Endothelial cell of umbilical vein (primary cell): ENCODE measurements at regions not wholly inside any gene's neighbourhood (a gene's known extent, or its start where the extent isn't known, plus 50 kb on each side); places are given as distances from the start of the nearest gene placed in this dataset.

ENCODE experiments used
- BruUV-seq: library from RNA; stranded (reverse); fragments of 400-500 nt; replicated peaks from 2 replicates; lab custom pipeline; 2021; lab: Mats Ljungman, UMichigan
- CTCF ChIA-PET: fragments of 300-600, 350-600 bp; sonication (Branson Sonifier 250); formaldehyde crosslinking; loops from one replicate; lab custom pipeline; 2021; ENCODE audit warnings: antibody characterized with exemption, inconsistent platforms; lab: Charles Lee
- POLR2A ChIA-PET: fragments of 300-600, 350-600 bp; sonication (Branson Sonifier 250); formaldehyde crosslinking; loops from one replicate; lab custom pipeline; 2021; ENCODE audit warnings: antibody characterized with exemption, inconsistent platforms; lab: Charles Lee
- DNase-seq: peaks from one replicate; pipeline ENCODE4 v3.0.0-alpha.2; 2011; ENCODE audit warnings: low read depth, low spot score
- FAIRE-seq: peaks from 2 replicates; lab custom pipeline; 2011; peaks lifted over from hg19 to GRCh38; lab: Jason Lieb, UNC
- H2AFZ ChIP-seq: 2 replicates; pipeline ENCODE4 v1.6.0; 2012; ENCODE audit warnings: low read depth, low read length, control low read depth, inconsistent platforms
- H3K27ac ChIP-seq: 2 replicates; pipeline ENCODE4 v1.5.1; 2011; ENCODE audit warnings: low read depth, mild to moderate bottlenecking, control low read depth, low read length, moderate library complexity; ENCODE audit not compliant: insufficient read depth
- H3K27me3 ChIP-seq, 2 experiments: 2 replicates each; pipeline versions ENCODE4 v1.6.0 to v1.6.1; 2011; ENCODE audit warnings: low read length in 2 of 2, mixed read lengths in 1 of 2; ENCODE audit not compliant: control insufficient read depth in 2 of 2, insufficient read depth in 2 of 2
- H3K36me3 ChIP-seq, 2 experiments: 2 replicates in 1 of 2; 3 replicates in 1 of 2; pipeline ENCODE4 v1.5.1; 2011; ENCODE audit warnings: low read length in 2 of 2, mild to moderate bottlenecking in 1 of 2, moderate library complexity in 1 of 2; ENCODE audit not compliant: control insufficient read depth in 2 of 2, insufficient read depth in 2 of 2; ENCODE audit errors: extremely low read depth in 1 of 2
- H3K4me1 ChIP-seq: 3 replicates; pipeline ENCODE4 v1.5.1; 2011; ENCODE audit warnings: mild to moderate bottlenecking, low read length; ENCODE audit not compliant: control insufficient read depth, insufficient read depth; ENCODE audit errors: extremely low read depth
- H3K4me2 ChIP-seq: 2 replicates; pipeline ENCODE4 v1.6.1; 2011; ENCODE audit warnings: low read length, control low read depth, mixed read lengths; ENCODE audit not compliant: insufficient read depth
- H3K4me3 ChIP-seq, 3 experiments: fragments of 200-600 bp in 1 of 3; sonication (generic), shearing (Covaris generic) in 1 of 3; replicated peaks in 1 of 3; 2 replicates each; pipeline ENCODE4 v1.5.1; 2011 to 2016; ENCODE audit warnings: control low read depth in 3 of 3, low read length in 3 of 3, mild to moderate bottlenecking in 2 of 3, inconsistent platforms in 1 of 3, low read depth in 1 of 3, moderate library complexity in 1 of 3; ENCODE audit not compliant: insufficient read depth in 1 of 3
- H3K79me2 ChIP-seq: 2 replicates; pipeline ENCODE4 v1.6.0; 2012; ENCODE audit warnings: low read length, inconsistent platforms; ENCODE audit not compliant: control insufficient read depth, insufficient read depth
- H3K9ac ChIP-seq: replicated peaks from 2 replicates; pipeline ENCODE3; 2011; ENCODE audit warnings: low read length, control low read depth; ENCODE audit not compliant: insufficient read depth; ENCODE audit errors: extremely low read depth
- H3K9me1 ChIP-seq: replicated peaks from 3 replicates; pipeline ENCODE4 v1.6.0; 2011; ENCODE audit warnings: mild to moderate bottlenecking, low read length; ENCODE audit not compliant: control insufficient read depth, insufficient read depth; ENCODE audit errors: extremely low read depth
- H3K9me3 ChIP-seq: replicated peaks from 2 replicates; pipeline ENCODE4 v1.5.1; 2012; ENCODE audit warnings: low read length, inconsistent platforms; ENCODE audit not compliant: control insufficient read depth, insufficient read depth
- H4K20me1 ChIP-seq: replicated peaks from 2 replicates; pipeline ENCODE3; 2011; ENCODE audit warnings: mild to moderate bottlenecking, low read length; ENCODE audit not compliant: control insufficient read depth, insufficient read depth; ENCODE audit errors: extremely low read depth
- EZH2 ChIP-seq: IDR thresholded peaks from 2 replicates; pipeline ENCODE4 v1.6.1; 2012; ENCODE audit warnings: borderline replicate concordance, low read depth, mild to moderate bottlenecking, moderate library complexity, low read length, inconsistent platforms; ENCODE audit not compliant: severe bottlenecking
- FOS ChIP-seq: IDR thresholded peaks from 2 replicates; pipeline ENCODE4 v1.6.1; 2011; ENCODE audit warnings: mild to moderate bottlenecking, low read length, moderate library complexity, borderline replicate concordance; ENCODE audit not compliant: insufficient read depth
- GATA2 ChIP-seq: IDR thresholded peaks from 2 replicates; pipeline ENCODE4 v1.7.0; 2011; ENCODE audit warnings: low read depth, mild to moderate bottlenecking, moderate library complexity, mixed read lengths, low read length; ENCODE audit not compliant: insufficient read length, insufficient read depth
- JUN ChIP-seq: IDR thresholded peaks from 2 replicates; pipeline ENCODE4 v1.6.1; 2011; ENCODE audit warnings: borderline replicate concordance, low read depth; ENCODE audit not compliant: insufficient read length, insufficient read depth
- MYC ChIP-seq: IDR thresholded peaks from one replicate; pipeline ENCODE4 v1.6.1; 2011; ENCODE audit warnings: mild to moderate bottlenecking, low read depth, low read length
- POLR2A ChIP-seq: IDR thresholded peaks from 2 replicates; pipeline ENCODE4 v1.6.1; 2012; ENCODE audit warnings: low read depth, mild to moderate bottlenecking, control low read depth, low read length
- POLR2AphosphoS5 ChIP-seq: IDR thresholded peaks from 2 replicates; pipeline ENCODE4 v1.6.1; 2012; ENCODE audit warnings: low read depth, mild to moderate bottlenecking, control low read depth, low read length, moderate library complexity; ENCODE audit not compliant: insufficient read depth
- dilution Hi-C: fragments of 300-500 bp; cut with MboI; formaldehyde crosslinking; loops from one replicate; pipeline ENCODE4 v1.15.0; 2019; ENCODE audit warnings: low sequenced_read_pairs; ENCODE audit not compliant: extremely low pct_ligation_motif_present
- intact Hi-C: fragments of 100-400 bp; cut with micrococcal nuclease; formaldehyde crosslinking; loops from one replicate; pipeline ENCODE4 v1.10.0; 2022
- TF ChIP-seq, protein P1 (sequence below): IDR thresholded peaks from 2 replicates; pipeline ENCODE4 v1.6.1; 2011; ENCODE audit not compliant: insufficient read depth, insufficient read length
- TF ChIP-seq, protein P2 (sequence below), 2 donors: IDR thresholded peaks; 1 replicate in 1 of 2; 2 replicates in 1 of 2; pipeline ENCODE4 v1.5.1; 2011; ENCODE audit warnings: low read length in 2 of 2, mild to moderate bottlenecking in 2 of 2, moderate library complexity in 2 of 2, control low read depth in 1 of 2, inconsistent platforms in 1 of 2, low read depth in 1 of 2; ENCODE audit not compliant: insufficient read depth in 1 of 2; ENCODE audit errors: extremely low read depth in 1 of 2

DNA sequence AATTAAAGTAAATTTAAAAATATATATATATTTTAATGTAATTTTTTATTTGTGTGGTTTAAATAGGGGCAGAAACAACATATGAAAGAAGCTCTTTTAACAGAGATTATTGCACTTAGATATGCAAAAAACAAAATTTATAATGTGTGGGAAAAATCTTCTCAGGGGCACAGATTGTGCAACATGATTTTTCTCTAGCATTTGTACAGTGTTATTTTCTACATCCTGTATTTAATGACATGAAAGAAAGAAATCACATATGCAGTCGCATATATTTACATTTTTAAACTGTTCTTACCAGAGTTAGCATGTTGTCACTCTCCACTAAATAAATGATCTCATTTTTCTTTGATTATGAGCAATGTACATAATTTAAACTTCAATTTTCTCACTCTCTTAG lies 265.3 kb upstream of the CTNND2 start:
- Histone ChIP-seq H2AFZ (no peak overlapping the region), H3K4me2 (no peak overlapping the region), H3K27ac (no peak overlapping the region), H3K9me3 (no peaks in the 10 kb centered on the region), H3K4me1 (no peaks in the 10 kb centered on the region), H3K79me2 (no peaks in the 10 kb centered on the region), H4K20me1 (no peaks in the 10 kb centered on the region), H3K9me1 (no peaks in the 10 kb centered on the region), H3K4me3 (no peak overlapping the region), H3K36me3 (no peaks in the 10 kb centered on the region), H3K27me3 (no peaks in the 10 kb centered on the region), H3K9ac (no peak overlapping the region)
- intact Hi-C loops (no loop called here), dilution Hi-C loops (no loop called here)
- ChIA-PET POLR2A (no interaction called here), CTCF (no interaction called here)
- no peak for TF ChIP-seq MYC
- no peak for TF ChIP-seq FOS
- no peak for TF ChIP-seq JUN
- no peak for TF ChIP-seq POLR2A
- TF ChIP-seq, protein P1, sequence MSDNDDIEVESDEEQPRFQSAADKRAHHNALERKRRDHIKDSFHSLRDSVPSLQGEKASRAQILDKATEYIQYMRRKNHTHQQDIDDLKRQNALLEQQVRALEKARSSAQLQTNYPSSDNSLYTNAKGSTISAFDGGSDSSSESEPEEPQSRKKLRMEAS = no peak
- TF ChIP-seq, protein P2, sequence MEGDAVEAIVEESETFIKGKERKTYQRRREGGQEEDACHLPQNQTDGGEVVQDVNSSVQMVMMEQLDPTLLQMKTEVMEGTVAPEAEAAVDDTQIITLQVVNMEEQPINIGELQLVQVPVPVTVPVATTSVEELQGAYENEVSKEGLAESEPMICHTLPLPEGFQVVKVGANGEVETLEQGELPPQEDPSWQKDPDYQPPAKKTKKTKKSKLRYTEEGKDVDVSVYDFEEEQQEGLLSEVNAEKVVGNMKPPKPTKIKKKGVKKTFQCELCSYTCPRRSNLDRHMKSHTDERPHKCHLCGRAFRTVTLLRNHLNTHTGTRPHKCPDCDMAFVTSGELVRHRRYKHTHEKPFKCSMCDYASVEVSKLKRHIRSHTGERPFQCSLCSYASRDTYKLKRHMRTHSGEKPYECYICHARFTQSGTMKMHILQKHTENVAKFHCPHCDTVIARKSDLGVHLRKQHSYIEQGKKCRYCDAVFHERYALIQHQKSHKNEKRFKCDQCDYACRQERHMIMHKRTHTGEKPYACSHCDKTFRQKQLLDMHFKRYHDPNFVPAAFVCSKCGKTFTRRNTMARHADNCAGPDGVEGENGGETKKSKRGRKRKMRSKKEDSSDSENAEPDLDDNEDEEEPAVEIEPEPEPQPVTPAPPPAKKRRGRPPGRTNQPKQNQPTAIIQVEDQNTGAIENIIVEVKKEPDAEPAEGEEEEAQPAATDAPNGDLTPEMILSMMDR (IDR thresholded peaks at IDR 0.05; ENCODE audit: extremely low read depth in 1 of 2, insufficient read depth in 1 of 2, low read depth in 1 of 2, low read length in 2 of 2) = no peak
- no peak for TF ChIP-seq EZH2
- no peak for TF ChIP-seq POLR2AphosphoS5
- no peak for TF ChIP-seq GATA2
- no TSS peak for BruUV-seq
- DNase-seq = no peak
- no peak for FAIRE-seq
